ENCODE measurements at regions not wholly inside any gene's neighbourhood (a gene's known extent, or its start where the extent isn't known, plus 50 kb on each side); places are given as distances from the start of the nearest gene placed in this dataset.

- ATAC-seq, result no peak
Measured at GRCh38 chr1:81379430-81379829, 421.3 kb upstream of the ADGRL2 start.

GRCh38 chr1:81377406-81377805 is 423.3 kb upstream of the ADGRL2 start:
- no peak for ATAC-seq

- no peak for ATAC-seq
Measured at GRCh38 chr1:81375884-81376548, 424.7 kb upstream of the ADGRL2 start.

GRCh38 chr1:81374481-81374880 is 426.3 kb upstream of the ADGRL2 start:
- ATAC-seq, result no peak

GRCh38 chr1:81371864-81372263 is 428.9 kb upstream of the ADGRL2 start:
- no peak for ATAC-seq

GRCh38 chr1:81369833-81370232 is 430.9 kb upstream of the ADGRL2 start:
- no peak for ATAC-seq

GRCh38 chr1:81366173-81366572 is 434.6 kb upstream of the ADGRL2 start:
- no peak for ATAC-seq

GRCh38 chr1:81364088-81364487 is 436.6 kb upstream of the ADGRL2 start:
- ATAC-seq, result no peak

- no peak for ATAC-seq
Measured at GRCh38 chr1:81358151-81358550, 442.6 kb upstream of the ADGRL2 start.

GRCh38 chr1:81351864-81352263 is 448.9 kb upstream of the ADGRL2 start:
- no peak for ATAC-seq

GRCh38 chr1:81349194-81349965 is 451.4 kb upstream of the ADGRL2 start:
- ATAC-seq, result no peak

GRCh38 chr1:81345110-81345509 is 455.6 kb upstream of the ADGRL2 start:
- no peak for ATAC-seq

GRCh38 chr1:81340239-81340638 is 460.5 kb upstream of the ADGRL2 start:
- no peak for ATAC-seq

GRCh38 chr1:81337226-81337625 is 463.5 kb upstream of the ADGRL2 start:
- ATAC-seq, result no peak

GRCh38 chr1:81335876-81336275 is 464.9 kb upstream of the ADGRL2 start:
- no peak for ATAC-seq

- ATAC-seq, result no peak
Measured at GRCh38 chr1:81330521-81330920, 470.2 kb upstream of the ADGRL2 start.

GRCh38 chr1:81330111-81330510 is 470.6 kb upstream of the ADGRL2 start:
- no peak for ATAC-seq

- ATAC-seq, result no peak
Measured at GRCh38 chr1:81329041-81329440, 471.7 kb upstream of the ADGRL2 start.

GRCh38 chr1:81327743-81328142 is 473.0 kb upstream of the ADGRL2 start:
- no peak for ATAC-seq

GRCh38 chr1:81327103-81327710 is 473.5 kb upstream of the ADGRL2 start:
- ATAC-seq, result no peak

- ATAC-seq, result no peak
Measured at GRCh38 chr1:81326212-81326611, 474.5 kb upstream of the ADGRL2 start.

- no peak for ATAC-seq
Measured at GRCh38 chr1:81325397-81325796, 475.3 kb upstream of the ADGRL2 start.

- ATAC-seq, result no peak
Measured at GRCh38 chr1:81323862-81324261, 476.9 kb upstream of the ADGRL2 start.

GRCh38 chr1:81317191-81317590 is 483.5 kb upstream of the ADGRL2 start:
- no peak for ATAC-seq
